Loucy (cell line): ENCODE measurements at regions not wholly inside any gene's neighbourhood (a gene's known extent, or its start where the extent isn't known, plus 50 kb on each side); places are given as distances from the start of the nearest gene placed in this dataset.

Experiments used
- H2AFZ ChIP-seq: fragments of 200-600 bp; sonication (generic); 2 replicates; pipeline ENCODE4 v1.6.0; 2016; ENCODE audit warnings: antibody characterized with exemption, mild to moderate bottlenecking, low read length, moderate library complexity
- H3F3A ChIP-seq: fragments of 200-600 bp; 2 replicates; pipeline ENCODE4 v1.6.0; 2016; ENCODE audit warnings: antibody characterized with exemption, low read depth, mild to moderate bottlenecking
- H3K27me3 ChIP-seq: fragments of 200-600 bp; sonication (generic); 2 replicates; pipeline ENCODE4 v1.6.1; 2014; ENCODE audit warnings: low read length, mild to moderate bottlenecking; ENCODE audit not compliant: insufficient read depth, poor library complexity, severe bottlenecking
- H3K36me3 ChIP-seq: fragments of 200-600 bp; sonication (generic); 2 replicates; pipeline ENCODE4 v1.6.1; 2016; ENCODE audit warnings: low read length; ENCODE audit not compliant: insufficient read depth
- H3K4me1 ChIP-seq: fragments of 200-600 bp; sonication (generic); 2 replicates; pipeline ENCODE4 v1.5.1; 2014; ENCODE audit warnings: low read length, mild to moderate bottlenecking; ENCODE audit not compliant: insufficient read depth, poor library complexity, severe bottlenecking
- H3K4me2 ChIP-seq: fragments of 200-600 bp; sonication (generic); 2 replicates; pipeline ENCODE4 v1.6.0; 2014; ENCODE audit warnings: antibody characterized with exemption, low read length, low read depth, mild to moderate bottlenecking; ENCODE audit not compliant: poor library complexity, severe bottlenecking
- H3K4me3 ChIP-seq: fragments of 200-600 bp; sonication (generic); 2 replicates; pipeline ENCODE4 v1.5.1; 2014; ENCODE audit warnings: low read length, mild to moderate bottlenecking, mixed read lengths; ENCODE audit not compliant: poor library complexity, severe bottlenecking
- H3K79me2 ChIP-seq: fragments of 200-600 bp; sonication (generic); 2 replicates; pipeline ENCODE4 v1.6.1; 2014; ENCODE audit warnings: low read length; ENCODE audit not compliant: insufficient read depth
- H3K9ac ChIP-seq: fragments of 200-600 bp; sonication (generic); 2 replicates; pipeline ENCODE4 v1.6.0; 2014; ENCODE audit warnings: mild to moderate bottlenecking, low read depth, low read length, moderate library complexity; ENCODE audit not compliant: poor library complexity, severe bottlenecking
- H3K9me2 ChIP-seq: fragments of 200-600 bp; sonication (generic); replicated peaks from 2 replicates; pipeline ENCODE4 v1.6.1; 2016; ENCODE audit warnings: low read depth, low read length, mixed read lengths
- H3K9me3 ChIP-seq: fragments of 200-600 bp; sonication (generic); 2 replicates; pipeline ENCODE4 v1.6.1; 2014; ENCODE audit warnings: mild to moderate bottlenecking, antibody characterized with exemption, low read length, low read depth; ENCODE audit not compliant: insufficient read depth
- H4K20me1 ChIP-seq: fragments of 200-600 bp; sonication (generic); 2 replicates; pipeline ENCODE4 v1.6.0; 2014; ENCODE audit warnings: antibody characterized with exemption, low read length, mild to moderate bottlenecking; ENCODE audit not compliant: insufficient read depth, poor library complexity, severe bottlenecking
- CTCF ChIP-seq: fragments of 200-600 bp; sonication (generic); conservative IDR thresholded peaks from 2 replicates; pipeline ENCODE4 v1.5.1; 2014; ENCODE audit warnings: mild to moderate bottlenecking, antibody characterized with exemption, low read length
- EZH2phosphoT487 ChIP-seq: fragments of 200-600 bp; IDR thresholded peaks from 2 replicates; pipeline ENCODE4 v1.6.1; 2018; ENCODE audit warnings: antibody characterized with exemption, mild to moderate bottlenecking, moderate library complexity, borderline replicate concordance

- Histone ChIP-seq H3K4me1 (peaks cover 10% of the 10 kb centered on the region), H2AFZ (no peak overlapping the region)
- no peak for TF ChIP-seq EZH2phosphoT487
- no peak for TF ChIP-seq CTCF
Observed at GRCh38 chr2:107407017-107407416, 419.7 kb upstream of the RGPD4 start.

GRCh38 chr2:107407974-107408373, 418.7 kb upstream of the RGPD4 start:
- Histone ChIP-seq H3K27me3 (no peaks in the 10 kb centered on the region), H3K4me2 (no peak overlapping the region), H2AFZ (no peak overlapping the region), H4K20me1 (no peaks in the 10 kb centered on the region), H3K9me3 (no peaks in the 10 kb centered on the region), H3K4me1 (peaks cover under 1% of the 10 kb centered on the region), H3F3A (no peaks in the 10 kb centered on the region), H3K9ac (no peak overlapping the region), H3K9me2 (no peaks in the 10 kb centered on the region), H3K36me3 (no peaks in the 10 kb centered on the region), H3K79me2 (no peaks in the 10 kb centered on the region), H3K4me3 (no peak overlapping the region)
- TF ChIP-seq EZH2phosphoT487 (no peak), CTCF (no peak)

More at GRCh38 chr2:107407017-107407416, 419.7 kb upstream of the RGPD4 start:
- Histone ChIP-seq H3K79me2 (no peaks in the 10 kb centered on the region), H3K4me3 (no peak overlapping the region), H3K36me3 (no peaks in the 10 kb centered on the region), H3K9ac (no peak overlapping the region), H3K4me2 (no peak overlapping the region), H3K9me3 (no peaks in the 10 kb centered on the region), H3K9me2 (no peaks in the 10 kb centered on the region), H3K27me3 (no peaks in the 10 kb centered on the region), H3F3A (no peaks in the 10 kb centered on the region), H4K20me1 (no peaks in the 10 kb centered on the region)

DNA sequence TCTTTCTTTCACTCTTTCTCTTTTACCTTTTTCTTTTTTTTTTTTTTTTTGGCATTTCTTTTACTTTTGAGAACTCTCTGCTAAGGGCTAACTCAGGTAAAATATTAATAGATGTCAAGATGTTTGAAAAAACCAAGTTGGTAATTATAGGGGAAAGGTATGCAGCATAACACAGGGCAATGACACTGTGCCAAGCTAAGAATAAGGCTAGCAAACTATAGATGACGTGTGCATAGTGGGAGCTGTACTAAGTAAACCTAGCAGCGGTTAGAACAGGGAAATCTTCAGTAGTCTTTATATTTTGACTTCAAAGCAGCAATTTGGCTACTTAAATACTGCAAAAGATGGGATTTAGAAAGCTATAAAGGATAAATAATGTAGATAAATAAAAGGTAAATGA, 415.4 kb upstream of the RGPD4 start:
- no peak overlapping the region for H2AFZ ChIP-seq
- no peaks in the 10 kb centered on the region for H3K27me3 ChIP-seq

More for the DNA sequence above, 415.4 kb upstream of the RGPD4 start:
- H3K4me1 ChIP-seq, result no peaks in the 10 kb centered on the region
- H3K4me2 ChIP-seq, result no peak overlapping the region
- H3K9me2 ChIP-seq, result no peaks in the 10 kb centered on the region
- no peaks in the 10 kb centered on the region for H3K36me3 ChIP-seq
- H4K20me1 ChIP-seq, result no peaks in the 10 kb centered on the region
- H3F3A ChIP-seq, result no peaks in the 10 kb centered on the region
- H3K79me2 ChIP-seq, result no peaks in the 10 kb centered on the region
- no peak for TF ChIP-seq CTCF
- TF ChIP-seq EZH2phosphoT487, result no peak
- no peaks in the 10 kb centered on the region for H3K9me3 ChIP-seq
- H3K9ac ChIP-seq, result no peak overlapping the region
- H3K4me3 ChIP-seq, result no peak overlapping the region
